ES-I3 (cell line): ENCODE measurements at regions not wholly inside any gene's neighbourhood (a gene's known extent, or its start where the extent isn't known, plus 50 kb on each side); places are given as distances from the start of the nearest gene placed in this dataset.
"Not testable (repeated sequence)": the region's sequence is repeated elsewhere in the genome, so short reads cannot be mapped to it uniquely, and the experiment has no call there.

Experiments used
- H3K36me3 ChIP-seq: 2 replicates; pipeline ENCODE4 v1.6.1; 2013; ENCODE audit warnings: mild to moderate bottlenecking, low read length, control low read depth, moderate library complexity; ENCODE audit not compliant: insufficient read depth
- H3K4me1 ChIP-seq: 2 replicates; pipeline ENCODE4 v1.6.1; 2013; ENCODE audit warnings: mild to moderate bottlenecking, control low read depth, low read length; ENCODE audit not compliant: insufficient read depth
- H3K9ac ChIP-seq: 2 replicates; pipeline ENCODE4 v1.6.1; 2013; ENCODE audit warnings: low read depth, mild to moderate bottlenecking, low read length, moderate library complexity
- H3K9me3 ChIP-seq: 2 replicates; pipeline ENCODE4 v1.6.1; 2013; ENCODE audit warnings: mild to moderate bottlenecking, low read length, moderate library complexity; ENCODE audit not compliant: control insufficient read depth, insufficient read depth

- H3K9ac ChIP-seq: no peak overlapping the region
- H3K36me3 ChIP-seq: no peaks in the 10 kb centered on the region
- no peaks in the 10 kb centered on the region for H3K9me3 ChIP-seq
- H3K4me1 ChIP-seq: no peaks in the 10 kb centered on the region
Observed at GRCh38 chr2:16739778-16740581, 74.3 kb upstream of the CYRIA start.

GRCh38 chr2:16738361-16739225 lies 73.0 kb upstream of the CYRIA start:
- Histone ChIP-seq H3K4me1 (no peaks in the 10 kb centered on the region), H3K9me3 (no peaks in the 10 kb centered on the region), H3K9ac (no peak overlapping the region), H3K36me3 (no peaks in the 10 kb centered on the region)

GRCh38 chr2:16737812-16738211 lies 72.2 kb upstream of the CYRIA start:
- Histone ChIP-seq H3K4me1 (no peaks in the 10 kb centered on the region), H3K9me3 (no peaks in the 10 kb centered on the region), H3K36me3 (no peaks in the 10 kb centered on the region), H3K9ac (no peak overlapping the region)

- no peaks in the 10 kb centered on the region for H3K9me3 ChIP-seq
- H3K36me3 ChIP-seq: no peaks in the 10 kb centered on the region
- H3K4me1 ChIP-seq: no peaks in the 10 kb centered on the region
- no peak overlapping the region for H3K9ac ChIP-seq
Observed at GRCh38 chr2:16736633-16737032, 71.0 kb upstream of the CYRIA start.

- Histone ChIP-seq H3K4me1 (no peaks in the 10 kb centered on the region), H3K36me3 (no peaks in the 10 kb centered on the region), H3K9ac (no peak overlapping the region), H3K9me3 (no peaks in the 10 kb centered on the region)
Observed at GRCh38 chr2:16729335-16729734, 63.7 kb upstream of the CYRIA start.

GRCh38 chr2:16728351-16729136 lies 62.9 kb upstream of the CYRIA start:
- Histone ChIP-seq H3K9ac (no peak overlapping the region), H3K9me3 (no peaks in the 10 kb centered on the region), H3K4me1 (no peaks in the 10 kb centered on the region), H3K36me3 (no peaks in the 10 kb centered on the region)

- not testable (repeated sequence) for H3K9ac ChIP-seq, H3K9me3 ChIP-seq, H3K36me3 ChIP-seq, H3K4me1 ChIP-seq
Observed at GRCh38 chr2:16727849-16728248, 62.2 kb upstream of the CYRIA start.

GRCh38 chr2:16727256-16727655 lies 61.6 kb upstream of the CYRIA start:
- H3K36me3 ChIP-seq: no peaks in the 10 kb centered on the region
- H3K4me1 ChIP-seq: no peaks in the 10 kb centered on the region
- no peaks in the 10 kb centered on the region for H3K9me3 ChIP-seq
- no peak overlapping the region for H3K9ac ChIP-seq

- Histone ChIP-seq H3K9ac (no peak overlapping the region), H3K9me3 (no peaks in the 10 kb centered on the region), H3K36me3 (no peaks in the 10 kb centered on the region), H3K4me1 (no peaks in the 10 kb centered on the region)
Observed at GRCh38 chr2:16726577-16726976, 60.9 kb upstream of the CYRIA start.

GRCh38 chr2:16726147-16726546 lies 60.5 kb upstream of the CYRIA start:
- no peaks in the 10 kb centered on the region for H3K4me1 ChIP-seq

GRCh38 chr2:16725549-16725948 lies 59.9 kb upstream of the CYRIA start:
- Histone ChIP-seq H3K9me3 (no peaks in the 10 kb centered on the region), H3K9ac (no peak overlapping the region), H3K36me3 (no peaks in the 10 kb centered on the region), H3K4me1 (no peaks in the 10 kb centered on the region)

More at GRCh38 chr2:16726147-16726546, 60.5 kb upstream of the CYRIA start:
- H3K9me3 ChIP-seq: no peaks in the 10 kb centered on the region
- no peak overlapping the region for H3K9ac ChIP-seq
- H3K36me3 ChIP-seq: no peaks in the 10 kb centered on the region

- H3K9me3 ChIP-seq: no peaks in the 10 kb centered on the region
- H3K4me1 ChIP-seq: no peaks in the 10 kb centered on the region
- no peak overlapping the region for H3K9ac ChIP-seq
- no peaks in the 10 kb centered on the region for H3K36me3 ChIP-seq
Observed at GRCh38 chr2:16722677-16723076, 57.0 kb upstream of the CYRIA start.

- H3K9me3 ChIP-seq: no peaks in the 10 kb centered on the region
- no peak overlapping the region for H3K9ac ChIP-seq
- H3K36me3 ChIP-seq: no peaks in the 10 kb centered on the region
- no peaks in the 10 kb centered on the region for H3K4me1 ChIP-seq
Observed at GRCh38 chr2:16722126-16722525, 56.5 kb upstream of the CYRIA start.

- not testable (repeated sequence) for H3K9me3 ChIP-seq, H3K4me1 ChIP-seq, H3K9ac ChIP-seq, H3K36me3 ChIP-seq
Observed at GRCh38 chr2:16721529-16721928, 55.9 kb upstream of the CYRIA start.
